ENCODE measurements at regions not wholly inside any gene's neighbourhood (a gene's known extent, or its start where the extent isn't known, plus 50 kb on each side); places are given as distances from the start of the nearest gene placed in this dataset.

- TF ChIP-seq CTCF (conservative IDR thresholded peaks at IDR 0.05; ENCODE audit: low read depth, low read length) (no peak), EZH2 (IDR thresholded peaks at IDR 0.05; ENCODE audit: borderline replicate concordance, low read depth, low read length, poor library complexity, severe bottlenecking) (no peak)
These were observed 296.8 kb upstream of the KYNU start for GRCh38 chr2:142580691-142581090.
